ENCODE measurements at regions not wholly inside any gene's neighbourhood (a gene's known extent, or its start where the extent isn't known, plus 50 kb on each side); places are given as distances from the start of the nearest gene placed in this dataset.

GRCh38 chr12:124658302-124658701, 90.9 kb upstream of the NCOR2 start:
- TF ChIP-seq CTCF (IDR thresholded peaks at IDR 0.05), result no peak
- no peak for TF ChIP-seq POLR2A (IDR thresholded peaks at IDR 0.05)

All from lower leg skin (tissue), 3 donors.